Activated CD4-positive, alpha-beta T cell treated with anti-CD3 and anti-CD28 coated beads for 36 hours (primary cell): ENCODE measurements at regions not wholly inside any gene's neighbourhood (a gene's known extent, or its start where the extent isn't known, plus 50 kb on each side); places are given as distances from the start of the nearest gene placed in this dataset.
A peak's percentile ranks its signal among the peaks of the same experiment; 100 is the strongest.

Experiments
- ATAC-seq: fragments of 200-7000 bp; cut with Tn5 transposase; one replicate; pipeline ENCODE4 v1.10.0; 2021; ENCODE audit warnings: mild to moderate bottlenecking, moderate library complexity
- CTCF ChIA-PET: fragments of 350-600 bp; sonication (Branson Sonifier 250); formaldehyde crosslinking; loops from one replicate; lab custom pipeline; 2021; ENCODE audit warnings: antibody characterized with exemption; lab: Charles Lee
- POLR2A ChIA-PET: fragments of 350-600 bp; sonication (Branson Sonifier 250); formaldehyde crosslinking; loops from one replicate; lab custom pipeline; 2021; ENCODE audit warnings: antibody characterized with exemption, inconsistent platforms; lab: Charles Lee
- DNase-seq: peaks from one replicate; pipeline ENCODE4 v3.0.0-alpha.2; 2020
- H3K27ac Mint-ChIP-seq: one replicate; pipeline ENCODE4 v1.8.0; 2021; ENCODE audit warnings: mixed read lengths
- H3K27me3 Mint-ChIP-seq: one replicate; pipeline ENCODE4 v1.8.0; 2021; ENCODE audit warnings: mixed read lengths
- H3K36me3 Mint-ChIP-seq: one replicate; pipeline ENCODE4 v1.8.0; 2021; ENCODE audit warnings: low read depth, mixed read lengths
- H3K4me1 Mint-ChIP-seq: one replicate; pipeline ENCODE4 v1.8.0; 2021; ENCODE audit warnings: mixed read lengths
- H3K4me3 Mint-ChIP-seq: one replicate; pipeline ENCODE4 v1.8.0; 2021; ENCODE audit warnings: mild to moderate bottlenecking, moderate library complexity, mixed read lengths
- H3K9me3 Mint-ChIP-seq: one replicate; pipeline ENCODE4 v1.8.0; 2021; ENCODE audit warnings: low read depth, mixed read lengths
- intact Hi-C, 2 experiments: fragments of 100-400 bp; cut with DNase I in 1 of 2; cut with micrococcal nuclease in 1 of 2; formaldehyde crosslinking; loops; one replicate each; pipeline versions ENCODE4 v1.14.2 to v1.15.1; 2022 to 2024; cut with DNase I, micrococcal nuclease

GRCh38 chr3:177746337-177746933 is 549.2 kb upstream of the TBL1XR1 start:
- Mint-ChIP-seq H3K27me3 (no peaks in the 10 kb centered on the region), H3K27ac (no peak overlapping the region), H3K36me3 (no peaks in the 10 kb centered on the region), H3K4me1 (no peaks in the 10 kb centered on the region), H3K9me3 (no peaks in the 10 kb centered on the region), H3K4me3 (no peak overlapping the region)
- ChIA-PET CTCF (interaction anchor here (0.8 kb wide), 1 partner anchor 140 kb away, joined by 3 read pairs; no protein-coding TSS in a partner anchor), POLR2A (no interaction called here)
- ATAC-seq (no peak), DNase-seq (no peak)
- intact Hi-C loops: no loop called here

DNA sequence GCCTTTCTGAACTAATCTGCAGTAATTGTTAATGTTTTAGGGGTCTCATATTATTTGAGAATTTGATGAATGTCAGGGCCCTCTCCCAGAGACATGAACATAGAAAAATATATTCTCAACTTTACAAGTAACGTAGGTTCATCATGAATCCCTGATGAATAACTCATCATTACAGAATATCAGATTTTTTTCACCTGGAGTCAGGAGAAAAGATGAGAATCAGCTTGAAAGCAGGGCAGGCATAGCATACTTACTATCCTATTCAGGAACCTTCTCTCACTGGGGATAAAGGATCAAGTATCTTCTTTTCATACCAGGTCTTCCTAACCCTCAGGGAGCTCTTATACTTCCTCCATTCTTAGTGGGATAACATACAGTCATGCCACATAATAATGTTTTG is 552.6 kb upstream of the TBL1XR1 start:
- H3K4me1 Mint-ChIP-seq: peaks cover 2% of the 10 kb centered on the region
- intact Hi-C loops: no loop called here
- CTCF ChIA-PET: no interaction called here

GRCh38 chr3:177750436-177750835 is 553.2 kb upstream of the TBL1XR1 start:
- Mint-ChIP-seq H3K4me3 (no peak overlapping the region), H3K9me3 (no peaks in the 10 kb centered on the region), H3K27me3 (no peaks in the 10 kb centered on the region), H3K4me1 (peaks cover 2% of the 10 kb centered on the region), H3K36me3 (no peaks in the 10 kb centered on the region), H3K27ac (no peak overlapping the region)
- intact Hi-C loops: no loop called here
- ATAC-seq (no peak), DNase-seq (no peak)
- CTCF ChIA-PET: no interaction called here
- POLR2A ChIA-PET: no interaction called here

More for the DNA sequence above, 552.6 kb upstream of the TBL1XR1 start:
- no peak for DNase-seq
- H3K27me3 Mint-ChIP-seq: no peaks in the 10 kb centered on the region
- ATAC-seq: no peak
- POLR2A ChIA-PET: no interaction called here
- H3K9me3 Mint-ChIP-seq: no peaks in the 10 kb centered on the region
- no peak overlapping the region for H3K27ac Mint-ChIP-seq
- H3K4me3 Mint-ChIP-seq: no peak overlapping the region
- H3K36me3 Mint-ChIP-seq: no peaks in the 10 kb centered on the region

- CTCF ChIA-PET: interaction anchor here (0.6 kb wide), 2 partner anchors 67 to 285 kb away, joined by 3 read pairs; no protein-coding TSS in a partner anchor
- Mint-ChIP-seq H3K27ac (no peak overlapping the region), H3K4me3 (no peak overlapping the region), H3K36me3 (no peaks in the 10 kb centered on the region), H3K9me3 (no peaks in the 10 kb centered on the region), H3K4me1 (peaks cover 2% of the 10 kb centered on the region), H3K27me3 (no peaks in the 10 kb centered on the region)
- intact Hi-C loops: no loop called here
- DNase-seq (no peak), ATAC-seq (no peak)
- POLR2A ChIA-PET: no interaction called here
Observed at GRCh38 chr3:177751770-177752169, 554.5 kb upstream of the TBL1XR1 start.

- no peak overlapping the region for H3K4me3 Mint-ChIP-seq
- no peaks in the 10 kb centered on the region for H3K36me3 Mint-ChIP-seq
- ChIA-PET POLR2A (no interaction called here), CTCF (interaction anchor here (0.8 kb wide), 1 partner anchor 26 kb away, joined by 3 read pairs; no protein-coding TSS in a partner anchor)
- no peaks in the 10 kb centered on the region for H3K27me3 Mint-ChIP-seq
- peaks cover 2% of the 10 kb centered on the region for H3K4me1 Mint-ChIP-seq
- intact Hi-C loops: no loop called here
- no peak overlapping the region for H3K27ac Mint-ChIP-seq
- no peak for ATAC-seq
- no peak for DNase-seq
- no peaks in the 10 kb centered on the region for H3K9me3 Mint-ChIP-seq
Observed at GRCh38 chr3:177752831-177753230, 555.5 kb upstream of the TBL1XR1 start.

- Mint-ChIP-seq H3K4me1 (peaks cover 2% of the 10 kb centered on the region), H3K27me3 (no peaks in the 10 kb centered on the region), H3K9me3 (no peaks in the 10 kb centered on the region), H3K27ac (no peak overlapping the region), H3K4me3 (no peak overlapping the region), H3K36me3 (no peaks in the 10 kb centered on the region)
- ChIA-PET POLR2A (no interaction called here), CTCF (interaction anchor here (0.7 to 0.8 kb wide), 2 partner anchors 27 to 336 kb away, joined by 3 to 4 read pairs; no protein-coding TSS in a partner anchor)
- intact Hi-C loops: no loop called here
- DNase-seq (no peak), ATAC-seq (peak; percentile 39)
Observed at GRCh38 chr3:177753451-177754155, 556.3 kb upstream of the TBL1XR1 start.

DNA sequence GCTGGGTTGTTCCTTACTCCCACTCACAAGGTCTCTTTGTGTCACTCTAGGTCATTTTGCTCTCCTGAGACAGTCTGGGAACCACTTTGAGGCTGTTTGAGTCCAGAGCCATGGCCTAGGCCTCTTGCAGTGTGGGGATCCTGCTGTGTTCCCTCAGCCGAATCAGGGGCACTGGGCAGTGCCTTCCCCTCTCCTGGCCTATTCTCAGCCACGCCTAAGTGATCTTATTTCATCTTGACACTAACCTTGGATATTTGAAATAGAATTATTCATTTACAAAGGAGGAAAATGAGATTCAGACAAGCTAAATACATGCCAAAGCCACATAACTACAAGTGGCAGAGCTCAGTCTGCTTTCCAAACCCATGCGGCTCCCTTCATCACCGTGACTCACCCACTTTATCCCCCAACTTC is 557.2 kb upstream of the TBL1XR1 start:
- no peak for ATAC-seq
- no peaks in the 10 kb centered on the region for H3K36me3 Mint-ChIP-seq
- H3K9me3 Mint-ChIP-seq: no peaks in the 10 kb centered on the region
- DNase-seq: no peak
- H3K27ac Mint-ChIP-seq: no peak overlapping the region
- no peaks in the 10 kb centered on the region for H3K27me3 Mint-ChIP-seq
- intact Hi-C loops: no loop called here
- ChIA-PET POLR2A (no interaction called here), CTCF (interaction anchor here (0.8 kb wide), 1 partner anchor 23 kb away, joined by 3 read pairs; no protein-coding TSS in a partner anchor)
- peaks cover 2% of the 10 kb centered on the region for H3K4me1 Mint-ChIP-seq
- H3K4me3 Mint-ChIP-seq: no peak overlapping the region

- peaks cover 3% of the 10 kb centered on the region for H3K9me3 Mint-ChIP-seq
- DNase-seq (no peak), ATAC-seq (no peak)
- no peak overlapping the region for H3K27ac Mint-ChIP-seq
- peaks cover 2% of the 10 kb centered on the region for H3K4me1 Mint-ChIP-seq
- H3K36me3 Mint-ChIP-seq: no peaks in the 10 kb centered on the region
- intact Hi-C loops: no loop called here
- POLR2A ChIA-PET: no interaction called here
- CTCF ChIA-PET: interaction anchor here (0.8 kb wide), 1 partner anchor 83 kb away, joined by 3 read pairs; no protein-coding TSS in a partner anchor
- no peaks in the 10 kb centered on the region for H3K27me3 Mint-ChIP-seq
- no peak overlapping the region for H3K4me3 Mint-ChIP-seq
Observed at GRCh38 chr3:177758126-177758525, 560.8 kb upstream of the TBL1XR1 start.

DNA sequence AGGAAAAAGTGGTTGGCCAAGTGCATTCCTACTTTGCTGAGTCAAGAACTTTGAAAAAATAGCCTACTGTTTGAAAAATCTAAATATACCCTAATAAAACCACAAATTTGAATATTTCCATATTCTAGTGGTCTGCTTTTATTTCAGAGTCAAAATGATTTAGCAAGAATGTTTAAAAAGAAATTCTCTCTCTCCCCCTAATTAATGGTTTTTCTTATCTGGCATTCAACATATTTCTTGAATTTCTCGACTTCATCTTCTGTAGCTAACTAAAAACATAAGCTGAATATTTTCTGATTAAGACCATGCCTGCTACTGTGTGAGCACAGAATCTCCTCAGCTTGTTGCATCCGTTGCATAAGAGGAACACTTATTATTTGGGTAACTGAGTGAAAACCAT is 563.5 kb upstream of the TBL1XR1 start:
- H3K9me3 Mint-ChIP-seq: peaks cover 3% of the 10 kb centered on the region
- POLR2A ChIA-PET: no interaction called here
- H3K27me3 Mint-ChIP-seq: no peaks in the 10 kb centered on the region

GRCh38 chr3:177764377-177764912 is 567.2 kb upstream of the TBL1XR1 start:
- no peak for ATAC-seq
- ChIA-PET CTCF (no interaction called here), POLR2A (no interaction called here)

More for the DNA sequence above, 563.5 kb upstream of the TBL1XR1 start:
- H3K36me3 Mint-ChIP-seq: no peaks in the 10 kb centered on the region
- H3K4me3 Mint-ChIP-seq: no peak overlapping the region
- intact Hi-C loops: no loop called here
- CTCF ChIA-PET: interaction anchor here (1.3 kb wide), 1 partner anchor 12 kb away, joined by 4 read pairs; no protein-coding TSS in a partner anchor
- H3K27ac Mint-ChIP-seq: no peak overlapping the region
- ATAC-seq (no peak), DNase-seq (no peak)
- no peaks in the 10 kb centered on the region for H3K4me1 Mint-ChIP-seq

DNA sequence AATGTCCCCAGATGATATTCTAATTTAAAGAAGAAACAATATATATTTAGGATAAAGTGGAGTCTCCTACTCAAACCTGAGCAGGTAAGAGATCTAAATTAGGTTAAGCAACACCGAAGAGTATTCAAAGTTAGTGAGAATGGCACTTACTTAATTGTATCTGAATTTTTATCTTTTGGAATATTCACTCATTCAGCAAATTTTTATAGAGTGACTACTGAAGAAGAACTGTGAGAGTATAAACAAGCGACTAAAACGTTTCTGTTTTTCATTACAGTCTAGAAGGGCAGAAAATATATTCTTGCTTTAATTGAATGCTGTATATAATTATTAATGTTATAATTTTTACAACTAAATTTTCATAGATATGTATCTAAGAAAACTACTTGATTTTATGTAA is 567.7 kb upstream of the TBL1XR1 start:
- peaks cover 13% of the 10 kb centered on the region for H3K9me3 Mint-ChIP-seq
- DNase-seq (no peak), ATAC-seq (no peak)
- H3K4me1 Mint-ChIP-seq: no peaks in the 10 kb centered on the region
- H3K4me3 Mint-ChIP-seq: no peak overlapping the region
- intact Hi-C loops: no loop called here
- H3K27me3 Mint-ChIP-seq: no peaks in the 10 kb centered on the region
- H3K36me3 Mint-ChIP-seq: peaks cover 2% of the 10 kb centered on the region
- CTCF ChIA-PET: no interaction called here
- POLR2A ChIA-PET: no interaction called here
- H3K27ac Mint-ChIP-seq: no peak overlapping the region

More at GRCh38 chr3:177764377-177764912, 567.2 kb upstream of the TBL1XR1 start:
- H3K36me3 Mint-ChIP-seq: peaks cover 2% of the 10 kb centered on the region
- no peak overlapping the region for H3K27ac Mint-ChIP-seq
- H3K9me3 Mint-ChIP-seq: peaks cover 10% of the 10 kb centered on the region
- H3K27me3 Mint-ChIP-seq: no peaks in the 10 kb centered on the region
- intact Hi-C loops: no loop called here
- H3K4me3 Mint-ChIP-seq: no peak overlapping the region
- no peak for DNase-seq
- no peaks in the 10 kb centered on the region for H3K4me1 Mint-ChIP-seq
